ENCODE measurements at regions not wholly inside any gene's neighbourhood (a gene's known extent, or its start where the extent isn't known, plus 50 kb on each side); places are given as distances from the start of the nearest gene placed in this dataset.

GRCh38 chr9:134519375-134520070 lies 122.1 kb upstream of the COL5A1 start:
- Histone ChIP-seq H3K9me2 (replicated peaks; ENCODE audit: low read depth, low read length) (no peaks in the 10 kb centered on the region), H3F3A (ENCODE audit: low read depth) (no peaks in the 10 kb centered on the region), H3K9ac (ENCODE audit: low read depth, low read length, poor library complexity, severe bottlenecking) (no peak overlapping the region), H3K4me2 (ENCODE audit: low read depth, low read length, poor library complexity, severe bottlenecking) (no peak overlapping the region), H3K79me2 (ENCODE audit: insufficient read depth, low read length) (no peaks in the 10 kb centered on the region), H2AFZ (ENCODE audit: low read length) (no peak overlapping the region), H3K9me3 (ENCODE audit: insufficient read depth, low read depth, low read length) (peaks cover 5% of the 10 kb centered on the region; the same call in 1 of the 2 replicates), H3K4me3 (ENCODE audit: low read length, poor library complexity, severe bottlenecking) (no peak overlapping the region), H4K20me1 (ENCODE audit: insufficient read depth, low read length, poor library complexity, severe bottlenecking) (no peaks in the 10 kb centered on the region), H3K36me3 (ENCODE audit: insufficient read depth, low read length) (no peaks in the 10 kb centered on the region), H3K4me1 (ENCODE audit: insufficient read depth, low read length, poor library complexity, severe bottlenecking) (peaks cover 5% of the 10 kb centered on the region), H3K27me3 (ENCODE audit: insufficient read depth, low read length, poor library complexity, severe bottlenecking) (no peaks in the 10 kb centered on the region)
- no peak for TF ChIP-seq CTCF (conservative IDR thresholded peaks at IDR 0.05; ENCODE audit: low read length)
- no peak for TF ChIP-seq EZH2phosphoT487 (IDR thresholded peaks at IDR 0.05; ENCODE audit: borderline replicate concordance)

- no peaks in the 10 kb centered on the region for H3F3A ChIP-seq (ENCODE audit: low read depth)
- no peak for TF ChIP-seq CTCF (conservative IDR thresholded peaks at IDR 0.05; ENCODE audit: low read length)
- TF ChIP-seq EZH2phosphoT487 (IDR thresholded peaks at IDR 0.05; ENCODE audit: borderline replicate concordance): no peak
- H3K79me2 ChIP-seq (ENCODE audit: insufficient read depth, low read length): no peaks in the 10 kb centered on the region
- H2AFZ ChIP-seq (ENCODE audit: low read length): no peak overlapping the region
- no peaks in the 10 kb centered on the region for H3K9me2 ChIP-seq (replicated peaks; ENCODE audit: low read depth, low read length)
- H3K9ac ChIP-seq (ENCODE audit: low read depth, low read length, poor library complexity, severe bottlenecking): no peak overlapping the region
- H3K4me2 ChIP-seq (ENCODE audit: low read depth, low read length, poor library complexity, severe bottlenecking): no peak overlapping the region
- no peaks in the 10 kb centered on the region for H3K36me3 ChIP-seq (ENCODE audit: insufficient read depth, low read length)
- H3K27me3 ChIP-seq (ENCODE audit: insufficient read depth, low read length, poor library complexity, severe bottlenecking): no peaks in the 10 kb centered on the region
- H3K4me1 ChIP-seq (ENCODE audit: insufficient read depth, low read length, poor library complexity, severe bottlenecking): peaks cover 5% of the 10 kb centered on the region
- no peaks in the 10 kb centered on the region for H4K20me1 ChIP-seq (ENCODE audit: insufficient read depth, low read length, poor library complexity, severe bottlenecking)
- H3K4me3 ChIP-seq (ENCODE audit: low read length, poor library complexity, severe bottlenecking): no peak overlapping the region
- 0 out of 2 replicates have a peak, but pooled peaks cover 5% of the 10 kb centered on the region for H3K9me3 ChIP-seq (ENCODE audit: insufficient read depth, low read depth, low read length)
These were observed 119.6 kb upstream of the COL5A1 start for GRCh38 chr9:134521817-134522501.

GRCh38 chr9:134522502-134522848 lies 119.1 kb upstream of the COL5A1 start:
- no peaks in the 10 kb centered on the region for H3K36me3 ChIP-seq (ENCODE audit: insufficient read depth, low read length)
- no peak overlapping the region for H2AFZ ChIP-seq (ENCODE audit: low read length)
- no peak overlapping the region for H3K4me2 ChIP-seq (ENCODE audit: low read depth, low read length, poor library complexity, severe bottlenecking)
- H3K9ac ChIP-seq (ENCODE audit: low read depth, low read length, poor library complexity, severe bottlenecking): no peak overlapping the region
- TF ChIP-seq EZH2phosphoT487 (IDR thresholded peaks at IDR 0.05; ENCODE audit: borderline replicate concordance): no peak
- TF ChIP-seq CTCF (conservative IDR thresholded peaks at IDR 0.05; ENCODE audit: low read length): no peak
- H3K9me3 ChIP-seq (ENCODE audit: insufficient read depth, low read depth, low read length): 0 out of 2 replicates have a peak, but pooled peaks cover 5% of the 10 kb centered on the region
- H3K4me3 ChIP-seq (ENCODE audit: low read length, poor library complexity, severe bottlenecking): no peak overlapping the region
- H3K9me2 ChIP-seq (replicated peaks; ENCODE audit: low read depth, low read length): no peaks in the 10 kb centered on the region
- H3K4me1 ChIP-seq (ENCODE audit: insufficient read depth, low read length, poor library complexity, severe bottlenecking): peaks cover 5% of the 10 kb centered on the region
- H3F3A ChIP-seq (ENCODE audit: low read depth): no peaks in the 10 kb centered on the region
- H4K20me1 ChIP-seq (ENCODE audit: insufficient read depth, low read length, poor library complexity, severe bottlenecking): no peaks in the 10 kb centered on the region
- no peaks in the 10 kb centered on the region for H3K27me3 ChIP-seq (ENCODE audit: insufficient read depth, low read length, poor library complexity, severe bottlenecking)
- no peaks in the 10 kb centered on the region for H3K79me2 ChIP-seq (ENCODE audit: insufficient read depth, low read length)
